GM18505 (cell line): ENCODE measurements at regions not wholly inside any gene's neighbourhood (a gene's known extent, or its start where the extent isn't known, plus 50 kb on each side); places are given as distances from the start of the nearest gene placed in this dataset.

ENCODE experiments used
- ATAC-seq: cut with Tn5 transposase; IDR thresholded peaks from one replicate; pipeline ENCODE4 v1.9.1; 2021; ENCODE audit not compliant: unreplicated experiment
- POLR2A ChIP-seq: IDR thresholded peaks from 4 replicates; pipeline ENCODE4 v1.6.1; 2011; ENCODE audit warnings: borderline replicate concordance; ENCODE audit not compliant: insufficient read depth, insufficient read length; ENCODE audit errors: extremely low read depth

- ATAC-seq, result peak; percentile 64
- no peak for TF ChIP-seq POLR2A
Observed at GRCh38 chr1:226798427-226799411, 59.6 kb upstream of the ITPKB start.

GRCh38 chr1:226797151-226797550, 58.1 kb upstream of the ITPKB start:
- ATAC-seq, result no peak
- TF ChIP-seq POLR2A, result no peak

DNA sequence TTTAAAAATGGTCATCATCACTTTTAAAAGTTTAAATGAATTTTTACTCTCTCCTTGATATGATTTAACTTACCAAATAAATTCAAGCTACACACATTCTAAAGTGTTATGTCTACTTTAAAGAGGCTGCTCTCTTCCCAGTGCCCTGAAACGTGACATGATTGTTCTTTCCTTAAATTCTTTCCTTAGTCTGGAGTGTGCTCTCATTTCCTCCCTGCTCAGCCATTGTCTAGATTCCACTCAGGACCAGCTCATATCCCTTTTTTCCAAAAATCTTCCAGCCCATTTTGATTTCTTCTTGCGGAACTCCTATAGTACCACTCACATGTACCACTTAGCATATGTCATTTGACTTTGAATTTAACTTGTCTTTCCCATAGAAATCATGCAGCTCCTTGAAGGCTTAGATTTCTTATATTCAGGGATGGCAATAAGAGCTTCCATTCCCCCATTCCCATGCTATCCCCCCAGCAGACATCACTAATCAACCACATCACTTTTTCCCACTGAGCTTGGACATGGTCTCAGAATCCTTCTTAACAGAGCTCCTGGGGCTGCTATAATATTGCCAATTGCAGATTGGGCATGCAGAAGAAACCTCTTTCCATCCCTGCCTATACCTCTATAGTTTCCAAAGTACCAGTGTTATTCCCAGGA, 54.7 kb upstream of the ITPKB start:
- TF ChIP-seq POLR2A, result no peak
- ATAC-seq, result no peak

DNA sequence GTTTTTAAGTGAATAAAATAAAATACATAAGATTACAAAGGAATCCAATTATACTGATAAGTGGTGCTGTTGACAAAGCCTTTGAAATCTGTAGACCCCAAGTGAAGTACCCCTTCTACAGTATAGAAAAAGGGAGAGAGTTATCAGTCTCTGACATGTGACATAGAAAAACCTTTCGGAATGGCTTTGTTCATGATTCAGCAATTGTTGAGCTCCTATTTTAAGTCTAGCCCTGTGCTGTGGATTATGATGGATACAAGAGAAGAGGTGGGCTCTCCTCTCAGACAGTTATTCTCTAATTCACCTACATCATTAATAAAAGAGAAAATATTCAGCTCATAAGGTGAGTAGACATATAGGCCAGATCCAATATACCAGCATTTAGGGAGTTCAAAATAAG, 53.3 kb upstream of the ITPKB start:
- TF ChIP-seq POLR2A, result no peak
- ATAC-seq, result no peak

DNA sequence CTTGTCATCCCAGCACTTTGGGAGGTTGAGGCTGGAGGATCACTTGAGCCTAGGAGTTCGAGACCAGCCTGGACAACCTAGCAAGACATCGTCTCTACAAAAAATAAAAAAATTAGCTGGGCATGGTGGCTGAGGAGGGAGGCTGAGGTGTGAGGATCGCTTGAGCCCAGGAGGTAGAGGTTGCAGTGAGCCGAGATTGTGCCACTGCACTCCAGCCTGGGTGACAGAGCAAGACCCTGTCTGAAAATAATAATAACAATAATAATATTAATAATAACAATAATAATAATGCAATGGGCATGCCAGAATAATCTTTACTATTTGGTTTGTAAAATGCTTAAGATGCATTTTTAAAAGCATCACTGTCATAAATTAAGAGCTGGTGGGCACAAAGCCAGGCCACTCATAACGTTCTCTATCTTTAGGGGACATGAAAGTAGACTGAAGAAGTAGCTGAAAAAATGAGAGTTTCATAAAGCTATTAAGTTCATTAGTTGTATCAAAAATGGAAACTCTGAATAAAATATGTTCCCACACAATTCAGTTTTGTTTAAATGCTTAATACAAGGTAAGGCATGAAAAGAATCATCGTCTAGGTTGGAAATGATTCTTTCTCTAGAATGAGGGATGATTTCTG, 51.6 kb upstream of the ITPKB start:
- TF ChIP-seq POLR2A, result no peak
- no peak for ATAC-seq

DNA sequence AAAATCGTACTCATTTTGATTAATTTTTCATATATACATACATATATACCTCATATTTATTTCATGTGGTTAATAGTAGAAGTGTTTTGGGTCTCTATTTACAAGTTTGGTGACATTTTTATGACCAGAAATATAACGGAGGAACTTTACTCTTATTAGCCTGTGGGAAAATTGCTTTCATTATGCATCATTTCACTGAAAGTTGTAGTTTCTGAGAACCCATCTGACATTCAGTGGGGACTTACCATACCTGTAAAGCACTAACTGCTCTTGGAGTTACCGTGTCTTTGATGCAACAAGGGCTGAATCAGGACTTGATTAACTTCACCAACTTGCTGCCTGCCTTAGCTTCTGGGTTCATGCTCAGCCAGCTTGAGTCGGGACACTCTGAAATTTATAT, 49.9 kb upstream of the ITPKB start:
- no peak for ATAC-seq
- no peak for TF ChIP-seq POLR2A
